ENCODE measurements at regions not wholly inside any gene's neighbourhood (a gene's known extent, or its start where the extent isn't known, plus 50 kb on each side); places are given as distances from the start of the nearest gene placed in this dataset.

DNA sequence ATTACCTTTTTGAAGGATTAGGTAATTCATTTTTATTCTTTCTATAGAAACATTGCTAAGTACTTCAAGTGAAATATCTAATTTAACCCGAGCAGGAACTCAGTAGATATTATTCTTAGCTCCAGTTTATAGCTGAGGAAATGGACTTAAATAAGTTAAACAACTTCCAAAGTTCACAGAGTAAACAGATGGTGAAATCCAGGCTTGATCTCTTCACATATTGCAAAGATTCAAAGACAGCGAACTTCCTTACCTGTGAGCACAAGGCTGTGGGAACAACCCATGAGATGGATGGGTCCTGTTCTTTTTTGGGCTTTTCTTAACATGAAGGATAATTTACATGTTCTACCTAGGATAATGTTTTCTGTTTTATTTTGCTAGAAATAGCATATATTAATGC, 439.0 kb downstream of the IRS1 start:
- H3K36me3 ChIP-seq (ENCODE audit: control insufficient read depth in 4 of 4, insufficient read depth in 3 of 4, low read depth in 1 of 4, low read length in 3 of 4), result no peaks in the 10 kb centered on the region
- no peak for DNase-seq (ENCODE audit: low spot score)
- WGBS, result 57% methylated on average over 2 of the region's 2 CpGs
- H3K9ac ChIP-seq (ENCODE audit: low read depth in 1 of 2, low read length in 2 of 2), result no peak overlapping the region
- H3K27ac ChIP-seq (ENCODE audit: low read depth in 1 of 2, low read length in 2 of 2), result no peak overlapping the region
- no peaks in the 10 kb centered on the region for H3K4me1 ChIP-seq (ENCODE audit: control insufficient read depth in 4 of 4, insufficient read depth in 4 of 4, low read length in 3 of 4)
- no peak for TF ChIP-seq RAD21 (IDR thresholded peaks at IDR 0.05)
- TF ChIP-seq YY1 (IDR thresholded peaks at IDR 0.05), result no peak
- TF ChIP-seq, protein P1, sequence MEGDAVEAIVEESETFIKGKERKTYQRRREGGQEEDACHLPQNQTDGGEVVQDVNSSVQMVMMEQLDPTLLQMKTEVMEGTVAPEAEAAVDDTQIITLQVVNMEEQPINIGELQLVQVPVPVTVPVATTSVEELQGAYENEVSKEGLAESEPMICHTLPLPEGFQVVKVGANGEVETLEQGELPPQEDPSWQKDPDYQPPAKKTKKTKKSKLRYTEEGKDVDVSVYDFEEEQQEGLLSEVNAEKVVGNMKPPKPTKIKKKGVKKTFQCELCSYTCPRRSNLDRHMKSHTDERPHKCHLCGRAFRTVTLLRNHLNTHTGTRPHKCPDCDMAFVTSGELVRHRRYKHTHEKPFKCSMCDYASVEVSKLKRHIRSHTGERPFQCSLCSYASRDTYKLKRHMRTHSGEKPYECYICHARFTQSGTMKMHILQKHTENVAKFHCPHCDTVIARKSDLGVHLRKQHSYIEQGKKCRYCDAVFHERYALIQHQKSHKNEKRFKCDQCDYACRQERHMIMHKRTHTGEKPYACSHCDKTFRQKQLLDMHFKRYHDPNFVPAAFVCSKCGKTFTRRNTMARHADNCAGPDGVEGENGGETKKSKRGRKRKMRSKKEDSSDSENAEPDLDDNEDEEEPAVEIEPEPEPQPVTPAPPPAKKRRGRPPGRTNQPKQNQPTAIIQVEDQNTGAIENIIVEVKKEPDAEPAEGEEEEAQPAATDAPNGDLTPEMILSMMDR (IDR thresholded peaks at IDR 0.05; ENCODE audit: low read depth, low read length, missing input control), result no peak
- TF ChIP-seq TAF1 (conservative IDR thresholded peaks at IDR 0.05), result no peak
- no peak for TF ChIP-seq JUND (IDR thresholded peaks at IDR 0.05)
- TF ChIP-seq, protein P2, sequence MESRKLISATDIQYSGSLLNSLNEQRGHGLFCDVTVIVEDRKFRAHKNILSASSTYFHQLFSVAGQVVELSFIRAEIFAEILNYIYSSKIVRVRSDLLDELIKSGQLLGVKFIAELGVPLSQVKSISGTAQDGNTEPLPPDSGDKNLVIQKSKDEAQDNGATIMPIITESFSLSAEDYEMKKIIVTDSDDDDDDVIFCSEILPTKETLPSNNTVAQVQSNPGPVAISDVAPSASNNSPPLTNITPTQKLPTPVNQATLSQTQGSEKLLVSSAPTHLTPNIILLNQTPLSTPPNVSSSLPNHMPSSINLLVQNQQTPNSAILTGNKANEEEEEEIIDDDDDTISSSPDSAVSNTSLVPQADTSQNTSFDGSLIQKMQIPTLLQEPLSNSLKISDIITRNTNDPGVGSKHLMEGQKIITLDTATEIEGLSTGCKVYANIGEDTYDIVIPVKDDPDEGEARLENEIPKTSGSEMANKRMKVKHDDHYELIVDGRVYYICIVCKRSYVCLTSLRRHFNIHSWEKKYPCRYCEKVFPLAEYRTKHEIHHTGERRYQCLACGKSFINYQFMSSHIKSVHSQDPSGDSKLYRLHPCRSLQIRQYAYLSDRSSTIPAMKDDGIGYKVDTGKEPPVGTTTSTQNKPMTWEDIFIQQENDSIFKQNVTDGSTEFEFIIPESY (IDR thresholded peaks at IDR 0.05), result no peak
- no peak for TF ChIP-seq SP1 (IDR thresholded peaks at IDR 0.05)
- no peak for TF ChIP-seq FOXA1 (IDR thresholded peaks at IDR 0.05)
- TF ChIP-seq, protein P3, sequence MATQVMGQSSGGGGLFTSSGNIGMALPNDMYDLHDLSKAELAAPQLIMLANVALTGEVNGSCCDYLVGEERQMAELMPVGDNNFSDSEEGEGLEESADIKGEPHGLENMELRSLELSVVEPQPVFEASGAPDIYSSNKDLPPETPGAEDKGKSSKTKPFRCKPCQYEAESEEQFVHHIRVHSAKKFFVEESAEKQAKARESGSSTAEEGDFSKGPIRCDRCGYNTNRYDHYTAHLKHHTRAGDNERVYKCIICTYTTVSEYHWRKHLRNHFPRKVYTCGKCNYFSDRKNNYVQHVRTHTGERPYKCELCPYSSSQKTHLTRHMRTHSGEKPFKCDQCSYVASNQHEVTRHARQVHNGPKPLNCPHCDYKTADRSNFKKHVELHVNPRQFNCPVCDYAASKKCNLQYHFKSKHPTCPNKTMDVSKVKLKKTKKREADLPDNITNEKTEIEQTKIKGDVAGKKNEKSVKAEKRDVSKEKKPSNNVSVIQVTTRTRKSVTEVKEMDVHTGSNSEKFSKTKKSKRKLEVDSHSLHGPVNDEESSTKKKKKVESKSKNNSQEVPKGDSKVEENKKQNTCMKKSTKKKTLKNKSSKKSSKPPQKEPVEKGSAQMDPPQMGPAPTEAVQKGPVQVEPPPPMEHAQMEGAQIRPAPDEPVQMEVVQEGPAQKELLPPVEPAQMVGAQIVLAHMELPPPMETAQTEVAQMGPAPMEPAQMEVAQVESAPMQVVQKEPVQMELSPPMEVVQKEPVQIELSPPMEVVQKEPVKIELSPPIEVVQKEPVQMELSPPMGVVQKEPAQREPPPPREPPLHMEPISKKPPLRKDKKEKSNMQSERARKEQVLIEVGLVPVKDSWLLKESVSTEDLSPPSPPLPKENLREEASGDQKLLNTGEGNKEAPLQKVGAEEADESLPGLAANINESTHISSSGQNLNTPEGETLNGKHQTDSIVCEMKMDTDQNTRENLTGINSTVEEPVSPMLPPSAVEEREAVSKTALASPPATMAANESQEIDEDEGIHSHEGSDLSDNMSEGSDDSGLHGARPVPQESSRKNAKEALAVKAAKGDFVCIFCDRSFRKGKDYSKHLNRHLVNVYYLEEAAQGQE (IDR thresholded peaks at IDR 0.05), result no peak
- no peak for TF ChIP-seq EGR1 (IDR thresholded peaks at IDR 0.05; ENCODE audit: low read depth in 2 of 2)
- TF ChIP-seq, protein P4, sequence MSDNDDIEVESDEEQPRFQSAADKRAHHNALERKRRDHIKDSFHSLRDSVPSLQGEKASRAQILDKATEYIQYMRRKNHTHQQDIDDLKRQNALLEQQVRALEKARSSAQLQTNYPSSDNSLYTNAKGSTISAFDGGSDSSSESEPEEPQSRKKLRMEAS (IDR thresholded peaks at IDR 0.05), result no peak
- TF ChIP-seq, protein P5, sequence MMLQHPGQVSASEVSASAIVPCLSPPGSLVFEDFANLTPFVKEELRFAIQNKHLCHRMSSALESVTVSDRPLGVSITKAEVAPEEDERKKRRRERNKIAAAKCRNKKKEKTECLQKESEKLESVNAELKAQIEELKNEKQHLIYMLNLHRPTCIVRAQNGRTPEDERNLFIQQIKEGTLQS (IDR thresholded peaks at IDR 0.05), result no peak
- TF ChIP-seq RXRA (IDR thresholded peaks at IDR 0.05), result no peak
- no peak for TF ChIP-seq HNF4G (IDR thresholded peaks at IDR 0.05)
- no peak for TF ChIP-seq HNF4A (conservative IDR thresholded peaks at IDR 0.05)
- no peak for TF ChIP-seq NR2F2 (IDR thresholded peaks at IDR 0.05)
- no peak for TF ChIP-seq GABPA (IDR thresholded peaks at IDR 0.05 in 1 of 2, conservative IDR thresholded peaks at IDR 0.05 in 1 of 2)
- no peak for TF ChIP-seq FOXA2 (IDR thresholded peaks at IDR 0.05)
- H3K4me3 ChIP-seq (ENCODE audit: low read depth in 1 of 3, low read length in 3 of 3), result no peak overlapping the region
- no peaks in the 10 kb centered on the region for H3K27me3 ChIP-seq (ENCODE audit: control insufficient read depth in 4 of 4, insufficient read depth in 4 of 4, low read length in 3 of 4)
- no peaks in the 10 kb centered on the region for H3K9me3 ChIP-seq (ENCODE audit: control insufficient read depth in 4 of 4, low read length in 3 of 4)

Data from liver (tissue), 8 donors.